ENCODE measurements at regions not wholly inside any gene's neighbourhood (a gene's known extent, or its start where the extent isn't known, plus 50 kb on each side); places are given as distances from the start of the nearest gene placed in this dataset.

GRCh38 chr4:156538210-156538609, 433.4 kb downstream of the PDGFC start:
- no peak overlapping the region for H3K27ac ChIP-seq
- TF ChIP-seq, protein P1, sequence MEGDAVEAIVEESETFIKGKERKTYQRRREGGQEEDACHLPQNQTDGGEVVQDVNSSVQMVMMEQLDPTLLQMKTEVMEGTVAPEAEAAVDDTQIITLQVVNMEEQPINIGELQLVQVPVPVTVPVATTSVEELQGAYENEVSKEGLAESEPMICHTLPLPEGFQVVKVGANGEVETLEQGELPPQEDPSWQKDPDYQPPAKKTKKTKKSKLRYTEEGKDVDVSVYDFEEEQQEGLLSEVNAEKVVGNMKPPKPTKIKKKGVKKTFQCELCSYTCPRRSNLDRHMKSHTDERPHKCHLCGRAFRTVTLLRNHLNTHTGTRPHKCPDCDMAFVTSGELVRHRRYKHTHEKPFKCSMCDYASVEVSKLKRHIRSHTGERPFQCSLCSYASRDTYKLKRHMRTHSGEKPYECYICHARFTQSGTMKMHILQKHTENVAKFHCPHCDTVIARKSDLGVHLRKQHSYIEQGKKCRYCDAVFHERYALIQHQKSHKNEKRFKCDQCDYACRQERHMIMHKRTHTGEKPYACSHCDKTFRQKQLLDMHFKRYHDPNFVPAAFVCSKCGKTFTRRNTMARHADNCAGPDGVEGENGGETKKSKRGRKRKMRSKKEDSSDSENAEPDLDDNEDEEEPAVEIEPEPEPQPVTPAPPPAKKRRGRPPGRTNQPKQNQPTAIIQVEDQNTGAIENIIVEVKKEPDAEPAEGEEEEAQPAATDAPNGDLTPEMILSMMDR (IDR thresholded peaks at IDR 0.05) = no peak
- TF ChIP-seq POLR2A (IDR thresholded peaks at IDR 0.05) = no peak
- H3K27me3 ChIP-seq = no peaks in the 10 kb centered on the region
- H3K9me3 ChIP-seq = no peaks in the 10 kb centered on the region
- ATAC-seq (no peak), DNase-seq (no peak)
- intact Hi-C loops (cut with DNase I) = no loop called here
- 65 to 67% methylated on average over 2 of the region's 2 CpGs for WGBS, 2 donors
- no peaks in the 10 kb centered on the region for H3K36me3 ChIP-seq (replicated peaks in 1 of 2; ENCODE audit: insufficient read depth in 1 of 2, low read depth in 2 of 2)
- no peaks in the 10 kb centered on the region for H3K4me1 ChIP-seq
- H3K4me3 ChIP-seq = no peak overlapping the region

DNA sequence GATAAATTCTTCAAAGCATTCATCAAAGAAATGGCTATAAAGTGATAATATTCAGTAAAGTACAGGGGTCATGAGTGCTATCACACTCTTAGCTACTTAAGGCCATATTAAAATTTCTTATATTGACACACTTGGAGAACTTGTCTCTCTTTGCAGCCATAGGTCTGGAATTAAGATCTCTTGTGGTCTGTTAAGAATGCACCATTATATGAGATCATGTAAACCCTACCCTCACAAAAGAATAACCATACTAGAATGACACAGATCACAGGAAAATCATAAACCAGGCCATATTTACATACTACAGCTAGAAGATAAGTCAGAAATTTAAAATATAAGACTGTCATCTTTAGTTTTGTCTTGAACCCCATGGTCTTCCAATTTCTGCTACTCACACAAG, 434.3 kb downstream of the PDGFC start:
- Histone ChIP-seq H3K27me3 (no peaks in the 10 kb centered on the region), H3K4me1 (no peaks in the 10 kb centered on the region), H3K9me3 (no peaks in the 10 kb centered on the region), H3K27ac (no peak overlapping the region), H3K4me3 (no peak overlapping the region), H3K36me3 (replicated peaks in 1 of 2; ENCODE audit: insufficient read depth in 1 of 2, low read depth in 2 of 2) (no peaks in the 10 kb centered on the region)
- intact Hi-C loops (cut with DNase I) = no loop called here
- TF ChIP-seq POLR2A (IDR thresholded peaks at IDR 0.05) = no peak
- DNase-seq = no peak
- no peak for ATAC-seq

DNA sequence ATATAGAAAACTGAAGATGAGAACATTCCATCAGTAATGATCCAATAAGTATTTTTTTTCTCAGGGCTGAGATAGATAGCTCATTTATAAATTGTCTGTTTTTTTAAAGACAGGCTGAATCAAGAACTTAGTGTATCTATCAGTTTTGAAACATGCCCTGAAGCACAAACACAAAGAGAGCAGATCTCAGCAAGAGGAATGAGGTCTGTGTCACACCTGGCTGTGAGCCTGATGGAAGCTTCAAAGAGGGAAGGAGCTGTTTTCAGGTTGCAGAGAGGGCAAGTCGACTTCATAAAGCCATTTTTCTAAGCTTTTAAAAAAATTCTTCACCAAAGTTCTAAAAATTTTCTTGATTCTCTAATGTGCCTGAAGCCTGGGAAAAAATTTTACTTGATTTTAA, 434.9 kb downstream of the PDGFC start:
- WGBS, 2 donors = 26 to 40% methylated on average over 1 of the region's 1 CpG
- Histone ChIP-seq H3K36me3 (replicated peaks in 1 of 2; ENCODE audit: insufficient read depth in 1 of 2, low read depth in 2 of 2) (no peaks in the 10 kb centered on the region), H3K9me3 (no peaks in the 10 kb centered on the region), H3K27ac (no peak overlapping the region), H3K4me3 (no peak overlapping the region), H3K4me1 (no peaks in the 10 kb centered on the region), H3K27me3 (no peaks in the 10 kb centered on the region)
- intact Hi-C loops (cut with DNase I) = no loop called here
- TF ChIP-seq, protein P1 (IDR thresholded peaks at IDR 0.05) = no peak
- ATAC-seq = no peak
- no peak for DNase-seq

DNA sequence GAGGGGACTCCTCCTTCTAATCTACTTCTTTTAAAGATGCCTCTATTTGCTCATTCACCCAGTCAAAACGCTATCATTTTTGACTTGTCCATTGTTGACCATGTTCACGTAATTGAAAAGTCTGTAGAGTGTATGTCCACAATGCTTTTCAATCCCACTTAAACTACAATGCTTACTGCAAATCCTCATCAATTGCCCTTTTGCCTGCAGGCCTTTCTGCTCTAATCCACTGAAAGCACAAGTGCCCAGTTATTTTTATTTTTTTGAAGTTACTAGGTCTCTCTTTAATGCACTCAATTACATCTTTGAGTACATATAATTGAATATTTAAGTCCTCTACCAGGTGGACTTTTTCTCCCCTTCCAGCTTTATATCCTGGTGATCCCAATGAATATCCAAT, 437.4 kb downstream of the PDGFC start:
- H3K4me1 ChIP-seq = no peaks in the 10 kb centered on the region
- intact Hi-C loops (cut with DNase I) = no loop called here
- no peak overlapping the region for H3K27ac ChIP-seq
- no peak for DNase-seq
- H3K36me3 ChIP-seq (replicated peaks in 1 of 2; ENCODE audit: insufficient read depth in 1 of 2, low read depth in 2 of 2) = no peaks in the 10 kb centered on the region
- no peaks in the 10 kb centered on the region for H3K27me3 ChIP-seq
- 78 to 89% methylated on average over 2 of the region's 2 CpGs for whole genome bisulfite sequencing, 2 donors
- no peaks in the 10 kb centered on the region for H3K9me3 ChIP-seq
- ATAC-seq = no peak
- no peak for TF ChIP-seq POLR2A (IDR thresholded peaks at IDR 0.05)
- TF ChIP-seq, protein P1 (IDR thresholded peaks at IDR 0.05) = no peak
- no peak overlapping the region for H3K4me3 ChIP-seq

- WGBS, 2 donors = 34 to 35% methylated on average over 3 of the region's 3 CpGs
- no peak overlapping the region for H3K27ac ChIP-seq
- DNase-seq = no peak
- no peaks in the 10 kb centered on the region for H3K4me1 ChIP-seq
- H3K4me3 ChIP-seq = no peak overlapping the region
- no peaks in the 10 kb centered on the region for H3K9me3 ChIP-seq
- ATAC-seq = no peak
- no peak for TF ChIP-seq POLR2A (IDR thresholded peaks at IDR 0.05)
- TF ChIP-seq, protein P1 (IDR thresholded peaks at IDR 0.05) = no peak
- H3K27me3 ChIP-seq = no peaks in the 10 kb centered on the region
- intact Hi-C loops (cut with DNase I) = no loop called here
- H3K36me3 ChIP-seq (replicated peaks in 1 of 2; ENCODE audit: insufficient read depth in 1 of 2, low read depth in 2 of 2) = no peaks in the 10 kb centered on the region
Measured at GRCh38 chr4:156528216-156528615, 443.4 kb downstream of the PDGFC start.

All from body of pancreas (tissue), 4 donors.